Spinal cord (tissue), 9 donors: ENCODE measurements at regions not wholly inside any gene's neighbourhood (a gene's known extent, or its start where the extent isn't known, plus 50 kb on each side); places are given as distances from the start of the nearest gene placed in this dataset.

Experiments
- DNase-seq, 6 donors: peaks; one replicate each; pipeline versions ENCODE4 v3.0.0 to v3.0.0-alpha.2; 2013 to 2015; ENCODE audit warnings: low spot score in 6 of 6, low read depth in 4 of 6
- H3K27ac ChIP-seq: one replicate; pipeline ENCODE4 v1.5.1; 2013; ENCODE audit warnings: low read depth, low read length, control low read depth
- H3K27me3 ChIP-seq: one replicate; pipeline ENCODE4 v1.6.1; 2013; ENCODE audit warnings: low read length; ENCODE audit not compliant: control insufficient read depth, insufficient read depth
- H3K36me3 ChIP-seq: one replicate; pipeline ENCODE4 v1.6.1; 2013; ENCODE audit warnings: low read length; ENCODE audit not compliant: control insufficient read depth, insufficient read depth
- H3K4me1 ChIP-seq: one replicate; pipeline ENCODE4 v1.6.1; 2013; ENCODE audit warnings: low read length; ENCODE audit not compliant: control insufficient read depth, insufficient read depth
- H3K4me3 ChIP-seq: one replicate; pipeline ENCODE4 v1.5.1; 2013; ENCODE audit warnings: low read depth, low read length, control low read depth
- H3K9me3 ChIP-seq: one replicate; pipeline ENCODE4 v1.6.1; 2013; ENCODE audit warnings: low read length; ENCODE audit not compliant: control insufficient read depth, insufficient read depth
- WGBS: methylation state at CpG from one replicate; pipeline ENCODE4 v1.1.5; 2013; ENCODE audit warnings: missing lambda C conversion rate; ENCODE audit not compliant: insufficient coverage; 5-methylcytosine and 5-hydroxymethylcytosine counted together
- donor health status: healthy.

GRCh38 chr7:88540012-88540411 is 219.5 kb upstream of the ZNF804B start:
- no peak overlapping the region for H3K4me3 ChIP-seq
- WGBS = no CpG with 5 or more reads among the region's 4 CpGs
- no peaks in the 10 kb centered on the region for H3K27me3 ChIP-seq
- no peaks in the 10 kb centered on the region for H3K9me3 ChIP-seq
- H3K4me1 ChIP-seq = no peaks in the 10 kb centered on the region
- H3K36me3 ChIP-seq = no peaks in the 10 kb centered on the region
- peak in 1 of 6 donors; percentile 3 for DNase-seq
- H3K27ac ChIP-seq = no peak overlapping the region

- Histone ChIP-seq H3K4me1 (no peaks in the 10 kb centered on the region), H3K36me3 (no peaks in the 10 kb centered on the region), H3K27ac (no peak overlapping the region), H3K4me3 (no peak overlapping the region), H3K27me3 (no peaks in the 10 kb centered on the region), H3K9me3 (no peaks in the 10 kb centered on the region)
- WGBS = no CpG with 5 or more reads among the region's 2 CpGs
- no peak for DNase-seq
Measured at GRCh38 chr7:88539518-88539917, 220.0 kb upstream of the ZNF804B start.

- H3K27me3 ChIP-seq = no peaks in the 10 kb centered on the region
- H3K9me3 ChIP-seq = no peaks in the 10 kb centered on the region
- 40% methylated on average over 1 of the region's 3 CpGs for WGBS
- no peaks in the 10 kb centered on the region for H3K36me3 ChIP-seq
- no peak overlapping the region for H3K27ac ChIP-seq
- no peak overlapping the region for H3K4me3 ChIP-seq
- H3K4me1 ChIP-seq = no peaks in the 10 kb centered on the region
- DNase-seq = peak in 1 of 6 donors; percentile 7
Measured at GRCh38 chr7:88523645-88524044, 217.0 kb upstream of the STEAP4 start.

GRCh38 chr7:88522771-88523293 is 216.1 kb upstream of the STEAP4 start:
- Histone ChIP-seq H3K27me3 (no peaks in the 10 kb centered on the region), H3K4me3 (no peak overlapping the region), H3K27ac (no peak overlapping the region), H3K9me3 (no peaks in the 10 kb centered on the region), H3K4me1 (no peaks in the 10 kb centered on the region), H3K36me3 (no peaks in the 10 kb centered on the region)
- 55% methylated on average over 2 of the region's 2 CpGs for WGBS
- peak in 1 of 6 donors; percentile 21 for DNase-seq

GRCh38 chr7:88516429-88516828 is 209.7 kb upstream of the STEAP4 start:
- Histone ChIP-seq H3K36me3 (no peaks in the 10 kb centered on the region), H3K27ac (no peak overlapping the region), H3K27me3 (no peaks in the 10 kb centered on the region), H3K9me3 (no peaks in the 10 kb centered on the region), H3K4me3 (no peak overlapping the region), H3K4me1 (no peaks in the 10 kb centered on the region)
- DNase-seq = no peak
- WGBS = no CpG with 5 or more reads among the region's 1 CpG

GRCh38 chr7:88515301-88515700 is 208.6 kb upstream of the STEAP4 start:
- WGBS = no CpG with 5 or more reads among the region's 1 CpG
- Histone ChIP-seq H3K4me3 (no peak overlapping the region), H3K9me3 (no peaks in the 10 kb centered on the region), H3K4me1 (no peaks in the 10 kb centered on the region), H3K27me3 (no peaks in the 10 kb centered on the region), H3K27ac (no peak overlapping the region), H3K36me3 (no peaks in the 10 kb centered on the region)
- DNase-seq = no peak

GRCh38 chr7:88509341-88509740 is 202.6 kb upstream of the STEAP4 start:
- no peak for DNase-seq
- H3K36me3 ChIP-seq = no peaks in the 10 kb centered on the region
- no peaks in the 10 kb centered on the region for H3K4me1 ChIP-seq

GRCh38 chr7:88500131-88500530 is 193.4 kb upstream of the STEAP4 start:
- Histone ChIP-seq H3K9me3 (no peaks in the 10 kb centered on the region), H3K4me3 (no peak overlapping the region), H3K36me3 (no peaks in the 10 kb centered on the region), H3K27ac (no peak overlapping the region), H3K27me3 (no peaks in the 10 kb centered on the region), H3K4me1 (no peaks in the 10 kb centered on the region)
- no CpG with 5 or more reads among the region's 6 CpGs for WGBS
- DNase-seq = peak in 1 of 6 donors; percentile 70

More at GRCh38 chr7:88509341-88509740, 202.6 kb upstream of the STEAP4 start:
- H3K27ac ChIP-seq = no peak overlapping the region
- no peak overlapping the region for H3K4me3 ChIP-seq
- no peaks in the 10 kb centered on the region for H3K27me3 ChIP-seq
- H3K9me3 ChIP-seq = no peaks in the 10 kb centered on the region

- no CpG with 5 or more reads among the region's 8 CpGs for WGBS
- H3K27me3 ChIP-seq = no peaks in the 10 kb centered on the region
- no peaks in the 10 kb centered on the region for H3K9me3 ChIP-seq
- no peaks in the 10 kb centered on the region for H3K36me3 ChIP-seq
- no peak overlapping the region for H3K4me3 ChIP-seq
- no peaks in the 10 kb centered on the region for H3K4me1 ChIP-seq
- no peak overlapping the region for H3K27ac ChIP-seq
- peak in 1 of 6 donors; percentile 69 for DNase-seq
Measured at GRCh38 chr7:88495881-88496725, 189.4 kb upstream of the STEAP4 start.

- H3K4me3 ChIP-seq = no peak overlapping the region
- no peaks in the 10 kb centered on the region for H3K4me1 ChIP-seq
- no peaks in the 10 kb centered on the region for H3K27me3 ChIP-seq
- DNase-seq = no peak
- H3K27ac ChIP-seq = no peak overlapping the region
- no peaks in the 10 kb centered on the region for H3K9me3 ChIP-seq
- no peaks in the 10 kb centered on the region for H3K36me3 ChIP-seq
Measured at GRCh38 chr7:88492153-88492552, 185.5 kb upstream of the STEAP4 start.
